ENCODE measurements at regions not wholly inside any gene's neighbourhood (a gene's known extent, or its start where the extent isn't known, plus 50 kb on each side); places are given as distances from the start of the nearest gene placed in this dataset.

- Histone ChIP-seq H3K9ac (no peak overlapping the region), H3K36me3 (no peaks in the 10 kb centered on the region), H3K9me3 (no peaks in the 10 kb centered on the region), H3K4me3 (no peak overlapping the region), H3K27me3 (no peaks in the 10 kb centered on the region), H4K20me1 (no peaks in the 10 kb centered on the region), H3K27ac (peak overlapping the region; percentile 7; the same call in 1 of the 2 replicates), H3K4me1 (peaks cover 99% of the 10 kb centered on the region), H3K4me2 (peak overlapping the region; percentile 89)
- no peak for TF ChIP-seq Cebpa-rat (IDR thresholded peaks at IDR 0.05)
These were observed 85.7 kb downstream of the HS1BP3 start for GRCh38 chr2:20565101-20565622.

- H3K4me3 ChIP-seq = peak overlapping the region; percentile 5; the same call in 1 of the 2 replicates
- peaks cover 99% of the 10 kb centered on the region for H3K4me1 ChIP-seq
- no peaks in the 10 kb centered on the region for H4K20me1 ChIP-seq
- peak overlapping the region; percentile 7; the same call in 1 of the 2 replicates for H3K27ac ChIP-seq
- no peak overlapping the region; the same call in 1 of the 2 replicates for H3K9ac ChIP-seq
- no peaks in the 10 kb centered on the region for H3K36me3 ChIP-seq
- TF ChIP-seq Cebpa-rat (IDR thresholded peaks at IDR 0.05) = no peak
- H3K9me3 ChIP-seq = no peaks in the 10 kb centered on the region
- H3K4me2 ChIP-seq = peak overlapping the region; percentile 89
- H3K27me3 ChIP-seq = no peaks in the 10 kb centered on the region
These were observed 85.2 kb downstream of the HS1BP3 start for GRCh38 chr2:20565623-20566236.

GRCh38 chr2:20566331-20566730 lies 84.6 kb downstream of the HS1BP3 start:
- Histone ChIP-seq H3K4me3 (no peak overlapping the region), H3K9ac (no peak overlapping the region; the same call in 1 of the 2 replicates), H3K27me3 (no peaks in the 10 kb centered on the region), H4K20me1 (no peaks in the 10 kb centered on the region), H3K4me1 (peaks cover 99% of the 10 kb centered on the region), H3K9me3 (no peaks in the 10 kb centered on the region), H3K27ac (peak overlapping the region; percentile 7; the same call in 1 of the 2 replicates), H3K4me2 (peak overlapping the region; percentile 89), H3K36me3 (no peaks in the 10 kb centered on the region)
- TF ChIP-seq Cebpa-rat (IDR thresholded peaks at IDR 0.05) = no peak

- Histone ChIP-seq H3K4me3 (no peak overlapping the region), H3K4me2 (peak overlapping the region; percentile 89), H3K27ac (peak overlapping the region; percentile 50), H3K36me3 (no peaks in the 10 kb centered on the region), H3K9me3 (no peaks in the 10 kb centered on the region), H3K27me3 (no peaks in the 10 kb centered on the region), H3K4me1 (peaks cover 99% of the 10 kb centered on the region), H3K9ac (no peak overlapping the region), H4K20me1 (no peaks in the 10 kb centered on the region)
- no peak for TF ChIP-seq Cebpa-rat (IDR thresholded peaks at IDR 0.05)
These were observed 83.6 kb downstream of the HS1BP3 start for GRCh38 chr2:20567159-20567925.
